ENCODE measurements at regions not wholly inside any gene's neighbourhood (a gene's known extent, or its start where the extent isn't known, plus 50 kb on each side); places are given as distances from the start of the nearest gene placed in this dataset.
"Not testable (repeated sequence)": the region's sequence is repeated elsewhere in the genome, so short reads cannot be mapped to it uniquely, and the experiment has no call there.

DNA sequence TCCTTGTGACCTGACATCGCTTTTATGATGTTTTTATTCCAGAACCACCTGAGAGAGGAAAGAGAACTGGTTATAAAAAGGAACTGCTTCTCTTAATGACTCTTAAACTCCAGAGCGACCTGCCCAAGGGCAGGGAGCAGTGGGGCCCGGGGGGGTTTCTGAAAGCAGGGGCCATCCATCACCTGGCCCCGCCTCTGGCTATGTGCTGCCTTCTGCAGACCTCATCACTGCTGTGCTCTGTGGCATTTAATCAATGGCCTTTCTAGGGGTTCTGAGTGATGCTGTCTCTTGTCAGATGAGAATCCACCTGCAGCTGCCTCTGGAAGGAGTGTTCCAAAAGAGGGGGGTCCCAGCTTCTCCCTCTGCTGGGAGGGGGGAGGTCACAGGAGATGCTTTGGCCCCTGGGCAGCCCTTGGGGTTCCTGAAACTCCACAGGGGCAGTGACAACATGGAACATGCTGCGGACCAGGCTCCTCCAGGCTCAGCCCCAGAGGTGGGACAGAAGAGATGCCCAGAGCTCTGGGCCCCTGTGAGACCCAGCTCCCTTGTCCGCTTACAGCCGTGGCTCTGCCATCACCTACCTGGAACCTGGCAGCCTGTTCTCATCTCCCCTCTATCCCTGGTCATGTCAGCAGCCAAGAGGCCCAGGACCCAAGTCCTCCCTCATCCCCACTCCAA, 177.1 kb upstream of the SULF2 start:
- no peak for DNase-seq (ENCODE audit: low spot score)

- DNase-seq (ENCODE audit: low spot score): no peak
These were observed 175.7 kb upstream of the SULF2 start for GRCh38 chr20:47960769-47961541.

GRCh38 chr20:47960277-47960676, 175.0 kb upstream of the SULF2 start:
- no peak for DNase-seq (ENCODE audit: low spot score)

DNA sequence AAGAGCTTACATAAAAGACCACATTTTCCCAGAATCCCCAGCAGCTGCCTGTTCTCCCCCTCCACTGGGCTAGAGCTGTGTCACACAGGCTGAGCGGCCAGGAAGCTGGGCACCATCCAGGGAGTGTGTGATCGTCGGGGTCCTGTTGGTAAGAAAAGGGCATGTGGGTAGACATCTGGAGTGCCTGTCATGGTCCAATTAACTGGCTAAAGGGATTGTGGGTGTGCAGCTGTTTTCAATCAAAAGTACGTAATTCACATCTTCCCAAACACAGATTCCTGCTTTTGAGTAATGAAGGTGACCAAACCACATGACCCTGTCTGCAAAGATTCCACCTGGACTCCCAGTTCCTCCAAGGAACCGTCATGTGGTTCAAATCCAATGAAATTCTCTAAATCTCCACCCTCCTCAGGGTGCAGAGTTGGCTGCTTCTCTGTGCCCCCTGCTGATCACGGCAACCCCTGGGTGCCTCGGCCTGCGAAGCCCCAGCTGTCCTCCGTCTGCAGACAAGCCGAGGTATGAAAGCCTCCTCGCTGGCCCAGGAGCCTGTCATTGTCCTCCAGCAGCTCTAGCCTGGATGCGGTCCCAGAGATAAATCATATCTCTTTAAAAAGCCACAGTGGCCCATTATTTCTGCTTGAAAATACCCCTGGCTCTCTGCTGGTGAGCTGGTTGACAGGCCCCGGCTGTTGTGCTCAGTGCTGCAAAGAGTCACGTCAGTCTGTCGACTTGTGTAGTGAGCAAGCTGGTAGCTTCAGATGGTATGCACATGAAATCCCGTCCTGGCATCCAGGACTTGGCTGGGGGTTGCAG, 172.9 kb upstream of the SULF2 start:
- DNase-seq (ENCODE audit: low spot score): not testable (repeated sequence)

DNA sequence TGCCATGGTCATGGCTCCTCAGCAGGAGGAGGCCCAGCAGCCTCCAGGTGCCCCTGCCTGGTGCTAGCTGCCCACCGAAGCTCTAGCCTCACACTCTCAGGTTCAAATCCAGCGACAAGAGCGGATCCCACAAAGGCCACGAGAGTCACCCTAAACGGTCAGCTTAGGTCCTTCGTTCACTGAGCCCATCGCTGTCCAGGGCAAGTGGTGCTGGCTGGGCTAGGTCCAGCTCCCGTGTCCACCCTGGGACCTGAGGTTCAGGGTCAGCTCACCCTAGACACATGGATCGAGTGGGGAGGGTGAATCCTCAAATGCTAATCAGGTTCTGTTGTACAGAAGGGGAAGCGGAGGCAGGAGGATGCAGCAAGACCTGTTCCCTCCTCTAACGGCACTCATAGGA, 171.9 kb upstream of the SULF2 start:
- DNase-seq (ENCODE audit: low spot score): no peak

DNA sequence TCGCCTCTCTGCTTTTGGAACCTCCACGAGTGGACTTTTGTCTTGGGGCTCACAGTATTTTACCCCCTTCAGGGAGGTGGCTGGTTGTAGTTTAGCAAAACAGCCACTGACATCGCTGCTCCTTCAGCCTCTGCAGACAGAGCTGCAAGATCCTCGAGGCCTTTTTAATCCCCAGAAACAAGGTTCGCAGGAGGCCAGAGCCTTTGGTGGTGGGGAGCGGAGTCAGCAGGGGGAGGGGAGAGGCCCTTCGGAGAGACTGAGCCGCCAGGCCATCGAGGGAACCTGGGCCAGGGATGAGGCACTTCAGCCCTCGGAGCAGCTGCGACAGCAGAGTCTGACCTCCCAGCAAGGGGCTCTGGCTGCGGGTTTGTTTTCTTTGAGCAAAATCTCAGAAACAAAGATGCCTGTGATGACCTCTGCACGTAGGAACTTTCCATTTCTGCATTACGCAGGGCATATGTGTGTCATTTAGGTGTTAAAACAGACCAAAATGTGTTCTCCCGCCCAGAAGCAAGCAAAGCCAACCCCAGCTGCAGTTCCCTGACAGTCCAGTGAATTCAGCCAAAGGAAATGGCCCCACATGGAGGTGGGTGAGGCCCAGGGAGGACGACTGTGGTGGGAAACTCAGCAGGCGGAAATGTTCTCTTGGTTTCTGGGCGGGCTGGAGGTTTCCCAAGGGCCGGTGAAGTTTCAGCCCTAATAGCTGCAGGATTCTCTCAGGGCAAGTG, 171.2 kb upstream of the SULF2 start:
- DNase-seq (ENCODE audit: low spot score): no peak

GRCh38 chr20:47953471-47953870, 168.2 kb upstream of the SULF2 start:
- DNase-seq (ENCODE audit: low spot score): no peak

DNA sequence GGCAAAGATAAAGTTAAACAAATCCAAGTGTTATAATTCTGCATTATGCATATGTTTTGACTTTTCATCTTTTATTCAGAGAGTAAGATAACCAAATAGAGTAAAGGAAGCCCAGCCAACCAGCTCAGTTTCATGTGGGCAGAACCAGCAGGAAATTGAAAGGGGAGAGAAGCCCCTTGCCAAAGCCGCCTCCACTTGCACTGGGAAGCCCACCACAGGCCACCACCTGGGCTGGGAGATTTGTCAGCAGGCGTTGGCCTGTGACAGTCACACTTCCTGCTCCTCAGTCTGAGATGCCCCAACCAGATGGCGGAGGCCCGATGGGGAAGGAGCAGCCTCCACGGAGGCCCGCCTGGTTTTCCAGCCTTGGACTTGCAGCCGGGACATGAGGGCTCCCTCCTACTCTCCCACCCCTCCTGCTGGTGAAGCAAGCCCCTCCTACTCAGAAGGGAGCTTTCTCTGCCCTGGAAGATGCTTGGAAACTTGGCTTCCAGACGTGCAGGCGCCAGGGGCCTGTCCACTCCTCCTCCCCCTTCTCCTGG, 166.8 kb upstream of the SULF2 start:
- no peak for DNase-seq (ENCODE audit: low spot score)

- DNase-seq (ENCODE audit: low spot score): peak; percentile 71
These were observed 166.3 kb upstream of the SULF2 start for GRCh38 chr20:47951521-47951971.

GRCh38 chr20:47950913-47951283, 165.6 kb upstream of the SULF2 start:
- DNase-seq (ENCODE audit: low spot score): no peak

- peak; percentile 91 for DNase-seq (ENCODE audit: low spot score)
These were observed 165.0 kb upstream of the SULF2 start for GRCh38 chr20:47950124-47950912.

DNA sequence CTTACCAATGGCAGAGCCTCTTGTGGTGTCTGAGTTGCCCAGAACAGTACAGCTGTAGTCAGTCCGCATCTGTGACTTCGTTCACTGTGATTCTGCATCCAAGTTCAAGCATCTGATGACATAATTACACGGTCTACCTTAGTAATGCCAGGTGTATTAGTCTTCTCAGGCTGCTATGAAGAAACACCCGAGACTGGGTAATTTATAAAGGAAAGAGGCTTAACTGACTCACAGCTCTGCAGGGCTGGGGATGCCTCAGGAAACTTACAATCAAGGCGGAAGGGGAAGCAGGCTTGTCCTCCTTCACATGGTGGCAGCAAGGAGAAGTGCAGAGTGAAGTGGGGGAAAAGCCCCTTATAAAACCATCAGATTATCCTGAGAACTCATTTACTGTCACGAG, 163.9 kb upstream of the SULF2 start:
- DNase-seq (ENCODE audit: low spot score): peak; percentile 73

GRCh38 chr20:47944682-47945081, 159.4 kb upstream of the SULF2 start:
- DNase-seq (ENCODE audit: low spot score): no peak

- no peak for DNase-seq (ENCODE audit: low spot score)
These were observed 156.6 kb upstream of the SULF2 start for GRCh38 chr20:47941869-47942268.

DNA sequence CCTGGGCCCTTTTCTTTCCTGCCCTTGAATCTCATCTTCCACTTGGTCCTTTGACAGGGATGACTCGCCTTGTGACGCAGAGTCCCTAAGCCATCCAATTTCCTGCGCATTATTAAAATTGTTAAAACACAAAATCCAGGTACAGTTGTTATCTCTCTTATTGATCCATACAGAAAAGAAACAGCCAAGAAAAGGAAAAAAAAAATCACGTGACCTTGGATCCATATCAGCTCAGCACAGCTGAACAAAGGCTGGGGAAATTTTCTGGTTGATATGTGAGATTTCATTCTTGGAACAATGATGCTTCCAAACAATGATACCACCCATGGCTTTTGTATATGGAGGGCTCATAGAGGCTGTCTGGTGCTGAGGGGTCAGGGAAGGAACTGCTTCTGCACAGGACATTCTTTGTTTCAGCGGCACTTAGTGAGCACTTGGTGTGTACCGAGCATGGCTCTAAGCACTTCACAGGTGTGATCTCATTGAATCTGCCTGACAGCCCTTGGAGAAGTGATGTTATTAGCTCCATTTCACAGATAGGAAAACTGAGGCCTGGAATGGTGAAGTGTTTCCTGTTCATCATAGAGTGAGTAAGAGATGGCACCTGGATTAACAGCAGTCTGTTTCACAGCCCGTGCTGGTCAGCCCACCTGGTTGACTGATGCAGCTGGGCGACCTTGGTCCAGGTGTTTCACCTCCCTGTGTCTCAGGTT, 155.0 kb upstream of the SULF2 start:
- DNase-seq (ENCODE audit: low spot score): no peak

GRCh38 chr20:47936612-47937011, 151.3 kb upstream of the SULF2 start:
- no peak for DNase-seq (ENCODE audit: low spot score)

- DNase-seq (ENCODE audit: low spot score): no peak
These were observed 149.5 kb upstream of the SULF2 start for GRCh38 chr20:47934761-47935160.

- no peak for DNase-seq (ENCODE audit: low spot score)
These were observed 146.2 kb upstream of the SULF2 start for GRCh38 chr20:47931443-47931842.

DNA sequence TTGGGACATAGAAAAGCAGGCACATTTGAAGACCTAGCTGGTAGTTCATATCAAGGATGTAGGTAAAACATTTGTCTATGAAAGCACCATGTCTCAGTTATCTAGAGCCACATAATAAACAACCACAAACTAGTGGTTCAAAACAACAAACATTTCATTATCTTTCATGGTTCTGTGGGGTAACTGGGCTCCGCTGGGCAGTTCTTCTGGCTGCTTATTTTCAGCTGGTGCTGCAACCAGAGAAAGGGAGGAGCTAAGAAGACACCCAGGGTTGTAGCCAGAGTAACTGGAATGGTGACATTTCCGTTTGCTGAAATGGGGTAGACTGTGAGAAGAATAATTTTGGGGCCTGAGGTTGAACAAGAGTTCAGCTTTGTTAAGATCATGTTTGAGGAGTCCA, 145.7 kb upstream of the SULF2 start:
- DNase-seq (ENCODE audit: low spot score): no peak

GRCh38 chr20:47929368-47930115, 144.3 kb upstream of the SULF2 start:
- DNase-seq (ENCODE audit: low spot score): peak; percentile 79
